MM.1S (cell line): ENCODE measurements at regions not wholly inside any gene's neighbourhood (a gene's known extent, or its start where the extent isn't known, plus 50 kb on each side); places are given as distances from the start of the nearest gene placed in this dataset.

Experiments
- DNase-seq: peaks from one replicate; pipeline ENCODE4 v3.0.0-alpha.2; 2015
- H2AFZ ChIP-seq: fragments of 300-600 bp; sonication (generic); 2 replicates; pipeline ENCODE4 v1.6.0; 2016; ENCODE audit warnings: antibody characterized with exemption, low read length
- H3F3A ChIP-seq: fragments of 300-600 bp; sonication (generic); 2 replicates; pipeline ENCODE4 v1.6.1; 2016; ENCODE audit warnings: mild to moderate bottlenecking, antibody characterized with exemption, low read length, moderate library complexity, mixed read lengths; ENCODE audit not compliant: insufficient read depth
- H3K27ac ChIP-seq: fragments of 300-600 bp; sonication (generic); 2 replicates; pipeline ENCODE4 v1.5.1; 2016; ENCODE audit warnings: mild to moderate bottlenecking, low read length
- H3K27me3 ChIP-seq: fragments of 300-600 bp; sonication (generic); replicated peaks from 2 replicates; pipeline ENCODE4 v1.6.0; 2016; ENCODE audit warnings: low read length; ENCODE audit not compliant: insufficient read depth
- H3K36me3 ChIP-seq: fragments of 300-600 bp; sonication (generic); replicated peaks from 2 replicates; pipeline ENCODE4 v1.6.1; 2016; ENCODE audit warnings: mild to moderate bottlenecking, low read length, mixed read lengths; ENCODE audit not compliant: insufficient read depth
- H3K4me1 ChIP-seq: fragments of 300-600 bp; sonication (generic); 2 replicates; pipeline ENCODE4 v1.6.1; 2016; ENCODE audit warnings: low read length, mixed read lengths
- H3K4me2 ChIP-seq: fragments of 300-600 bp; sonication (generic); 2 replicates; pipeline ENCODE4 v1.6.0; 2016; ENCODE audit warnings: low read depth, low read length
- H3K4me3 ChIP-seq: fragments of 300-600 bp; sonication (generic); 2 replicates; pipeline ENCODE4 v1.5.1; 2016; ENCODE audit warnings: low read length, mixed read lengths
- H3K79me2 ChIP-seq: fragments of 300-600 bp; sonication (generic); 2 replicates; pipeline ENCODE4 v1.6.1; 2016; ENCODE audit warnings: mixed run types, low read length, mixed read lengths
- H3K9ac ChIP-seq: fragments of 300-600 bp; sonication (generic); 2 replicates; pipeline ENCODE4 v1.6.1; 2016; ENCODE audit warnings: low read length, mixed read lengths
- H3K9me2 ChIP-seq: fragments of 300-600 bp; sonication (generic); replicated peaks from 2 replicates; pipeline ENCODE4 v1.6.1; 2016; ENCODE audit warnings: mild to moderate bottlenecking, low read length, mixed read lengths; ENCODE audit not compliant: insufficient read depth
- H3K9me3 ChIP-seq: fragments of 300-600 bp; sonication (generic); replicated peaks from 2 replicates; pipeline ENCODE4 v1.6.1; 2016; ENCODE audit warnings: mild to moderate bottlenecking, low read length, mixed read lengths; ENCODE audit not compliant: insufficient read depth
- H4K20me1 ChIP-seq: fragments of 300-600 bp; sonication (generic); 2 replicates; pipeline ENCODE4 v1.6.1; 2016; ENCODE audit warnings: mild to moderate bottlenecking, low read length, moderate library complexity, mixed read lengths; ENCODE audit not compliant: insufficient read depth
- CTCF ChIP-seq: fragments of 300-600 bp; sonication (generic); IDR thresholded peaks from 2 replicates; pipeline ENCODE4 v1.5.1; 2016; ENCODE audit warnings: antibody characterized with exemption, low read length, mixed read lengths
- EZH2 ChIP-seq: fragments of 300-600 bp; sonication (generic); optimal IDR thresholded peaks from 2 replicates; pipeline ENCODE3; 2017; ENCODE audit warnings: low read depth, mild to moderate bottlenecking, antibody characterized with exemption, low read length, mixed read lengths
- EZH2phosphoT487 ChIP-seq: fragments of 300-600 bp; sonication (generic); IDR thresholded peaks from 2 replicates; pipeline ENCODE4 v1.6.1; 2018; ENCODE audit warnings: antibody characterized with exemption, low read length

GRCh38 chr18:68147728-68148127 lies 567.2 kb downstream of the TMX3 start:
- H3K36me3 ChIP-seq: no peaks in the 10 kb centered on the region
- H3K4me3 ChIP-seq: no peak overlapping the region; the same call in 1 of the 2 replicates
- peak; percentile 58 for DNase-seq
- no peaks in the 10 kb centered on the region for H3K27me3 ChIP-seq
- H3K9me3 ChIP-seq: no peaks in the 10 kb centered on the region
- H3K4me2 ChIP-seq: peak overlapping the region; percentile 52
- no peak overlapping the region for H3K9ac ChIP-seq
- H3F3A ChIP-seq: no peaks in the 10 kb centered on the region
- H2AFZ ChIP-seq: peak overlapping the region; percentile 1; the same call in 1 of the 2 replicates
- no peaks in the 10 kb centered on the region for H3K4me1 ChIP-seq
- no peaks in the 10 kb centered on the region for H3K9me2 ChIP-seq
- TF ChIP-seq EZH2phosphoT487: no peak
- no peak for TF ChIP-seq CTCF
- TF ChIP-seq EZH2: no peak
- H4K20me1 ChIP-seq: no peaks in the 10 kb centered on the region
- peak overlapping the region; percentile 7; the same call in 1 of the 2 replicates for H3K27ac ChIP-seq
- no peaks in the 10 kb centered on the region for H3K79me2 ChIP-seq

GRCh38 chr18:68121826-68122225 lies 593.1 kb downstream of the TMX3 start:
- no peak for TF ChIP-seq EZH2
- no peak for TF ChIP-seq CTCF
- no peak for TF ChIP-seq EZH2phosphoT487
- Histone ChIP-seq H3K4me2 (no peak overlapping the region), H3K4me1 (no peaks in the 10 kb centered on the region), H3K9me3 (no peaks in the 10 kb centered on the region), H4K20me1 (no peaks in the 10 kb centered on the region), H3K9me2 (no peaks in the 10 kb centered on the region), H3K27me3 (no peaks in the 10 kb centered on the region), H2AFZ (no peak overlapping the region), H3K79me2 (no peaks in the 10 kb centered on the region), H3K27ac (no peak overlapping the region), H3K36me3 (no peaks in the 10 kb centered on the region), H3F3A (no peaks in the 10 kb centered on the region), H3K4me3 (no peak overlapping the region), H3K9ac (no peak overlapping the region)
- no peak for DNase-seq

GRCh38 chr18:68121308-68121707 lies 593.6 kb downstream of the TMX3 start:
- H3K9me2 ChIP-seq: no peaks in the 10 kb centered on the region
- no peak overlapping the region for H3K4me2 ChIP-seq
- H3K4me3 ChIP-seq: no peak overlapping the region
- H3K79me2 ChIP-seq: no peaks in the 10 kb centered on the region
- no peaks in the 10 kb centered on the region for H3K9me3 ChIP-seq
- H4K20me1 ChIP-seq: no peaks in the 10 kb centered on the region
- no peaks in the 10 kb centered on the region for H3K36me3 ChIP-seq
- no peak overlapping the region for H2AFZ ChIP-seq
- DNase-seq: no peak
- no peak for TF ChIP-seq EZH2
- no peak for TF ChIP-seq CTCF
- no peak for TF ChIP-seq EZH2phosphoT487
- no peak overlapping the region for H3K9ac ChIP-seq
- H3K27ac ChIP-seq: no peak overlapping the region
- no peaks in the 10 kb centered on the region for H3F3A ChIP-seq
- no peaks in the 10 kb centered on the region for H3K4me1 ChIP-seq
- no peaks in the 10 kb centered on the region for H3K27me3 ChIP-seq
